HG03521 (cell line): ENCODE measurements at regions not wholly inside any gene's neighbourhood (a gene's known extent, or its start where the extent isn't known, plus 50 kb on each side); places are given as distances from the start of the nearest gene placed in this dataset.

Source experiments
- ATAC-seq: cut with Tn5 transposase; IDR thresholded peaks from one replicate; pipeline ENCODE4 v1.9.1; 2021; ENCODE audit warnings: mild to moderate bottlenecking, moderate library complexity; ENCODE audit not compliant: unreplicated experiment

- ATAC-seq: no peak
These were observed 53.7 kb upstream of the SMAD1 start for GRCh38 chr4:145427991-145428390.

DNA sequence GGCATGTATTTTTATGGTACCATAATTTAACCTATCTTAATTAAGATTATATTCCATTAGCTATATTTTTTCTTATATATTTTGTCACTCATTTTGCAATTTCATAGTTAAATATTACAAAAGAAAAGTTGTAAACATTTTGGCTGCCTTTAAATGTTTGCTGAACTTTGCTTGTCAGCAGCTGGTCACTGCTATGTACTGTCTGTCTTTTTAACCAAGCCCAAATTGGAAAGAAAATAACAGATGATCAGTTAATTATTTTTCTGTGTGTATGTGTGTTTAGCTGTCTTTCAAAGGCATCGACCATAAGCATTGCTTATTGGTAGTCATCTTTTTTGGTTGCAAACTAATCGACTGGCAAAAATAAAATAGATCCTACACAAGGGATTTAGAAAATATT is 54.4 kb upstream of the SMAD1 start:
- ATAC-seq: no peak

- ATAC-seq: no peak
These were observed 58.5 kb upstream of the SMAD1 start for GRCh38 chr4:145423017-145423708.

- no peak for ATAC-seq
These were observed 60.9 kb upstream of the SMAD1 start for GRCh38 chr4:145420595-145421214.

DNA sequence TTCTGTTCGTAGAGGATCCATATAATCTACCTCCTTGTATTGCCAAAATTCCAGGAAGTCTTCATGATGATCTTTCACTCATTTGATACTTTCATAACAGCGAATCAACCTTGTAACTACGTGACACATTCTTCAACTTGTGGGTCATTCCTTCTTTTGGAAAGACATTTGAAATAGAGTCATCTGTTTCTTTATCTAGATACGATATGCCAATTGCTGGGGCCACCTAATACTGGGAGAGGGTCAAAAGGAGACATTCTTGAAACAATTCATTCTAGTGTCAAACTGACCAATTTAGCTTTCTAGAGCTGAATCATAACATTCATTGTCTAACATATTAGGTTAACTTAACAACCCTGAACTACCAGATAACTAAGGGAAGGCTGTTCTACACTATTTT is 62.9 kb upstream of the SMAD1 start:
- no peak for ATAC-seq

DNA sequence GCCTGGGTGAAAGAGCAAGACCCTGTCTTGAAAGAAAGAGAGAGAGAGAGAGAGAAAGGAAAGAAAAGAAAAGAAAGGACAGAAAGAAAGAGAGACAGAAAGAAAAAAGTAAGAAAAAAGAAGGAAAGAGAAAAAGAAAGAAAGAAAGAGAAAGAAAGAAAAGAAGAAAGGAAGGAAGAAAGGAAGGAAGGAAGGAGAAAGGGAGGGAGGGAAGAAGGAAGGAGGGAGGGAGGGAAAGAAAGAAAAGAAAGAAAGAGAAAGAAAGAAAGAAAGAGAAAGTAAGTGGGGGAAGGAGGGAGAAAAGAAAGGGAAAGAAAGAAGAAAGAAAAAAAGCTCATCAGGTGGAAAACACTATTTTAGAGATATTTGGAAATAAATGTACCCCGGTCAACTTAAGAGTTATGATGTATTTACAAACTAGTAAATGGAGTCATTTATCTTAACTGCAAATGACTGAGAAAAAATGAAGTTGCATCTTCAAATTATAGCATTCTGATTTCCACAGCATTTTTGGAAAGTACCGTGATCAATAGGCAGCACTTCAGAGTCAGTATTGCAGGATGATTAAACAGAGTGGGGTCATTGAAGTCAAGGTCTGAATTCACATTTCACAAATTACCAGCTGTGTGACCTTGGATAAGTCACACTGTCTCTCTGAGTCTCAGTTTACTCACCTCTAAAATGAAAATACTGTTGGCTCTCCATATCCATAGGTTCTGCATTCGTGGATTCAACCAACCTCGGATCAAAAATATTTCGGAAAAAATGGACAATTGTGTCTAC is 64.1 kb upstream of the SMAD1 start:
- no peak for ATAC-seq

GRCh38 chr4:145414841-145415240 is 66.8 kb upstream of the SMAD1 start:
- no peak for ATAC-seq

- ATAC-seq: no peak
These were observed 67.4 kb upstream of the SMAD1 start for GRCh38 chr4:145414226-145414625.

GRCh38 chr4:145406970-145407369 is 74.7 kb upstream of the SMAD1 start:
- ATAC-seq: no peak

DNA sequence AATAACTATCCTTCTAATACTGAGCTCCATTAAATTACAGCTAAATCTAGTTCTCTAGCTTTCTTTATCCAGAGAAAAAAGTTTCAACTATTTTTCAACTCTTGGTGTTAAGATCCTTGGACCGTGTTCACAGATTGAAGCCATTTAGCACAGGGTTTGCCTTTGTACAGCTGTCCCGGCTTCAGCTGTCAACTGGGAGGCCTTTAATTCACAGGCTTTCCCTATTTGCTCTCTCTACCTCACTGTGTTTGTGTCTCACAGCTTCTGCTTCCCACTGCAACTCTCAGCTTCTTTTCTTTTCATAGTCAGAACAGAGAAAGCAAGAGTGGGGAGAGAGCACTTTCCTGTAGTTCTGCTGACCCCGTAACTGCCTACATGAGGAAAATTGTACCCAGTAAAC is 76.9 kb upstream of the SMAD1 start:
- ATAC-seq: no peak

- ATAC-seq: no peak
These were observed 85.1 kb upstream of the SMAD1 start for GRCh38 chr4:145396581-145396980.

GRCh38 chr4:145390571-145390970 is 91.1 kb upstream of the SMAD1 start:
- ATAC-seq: no peak

DNA sequence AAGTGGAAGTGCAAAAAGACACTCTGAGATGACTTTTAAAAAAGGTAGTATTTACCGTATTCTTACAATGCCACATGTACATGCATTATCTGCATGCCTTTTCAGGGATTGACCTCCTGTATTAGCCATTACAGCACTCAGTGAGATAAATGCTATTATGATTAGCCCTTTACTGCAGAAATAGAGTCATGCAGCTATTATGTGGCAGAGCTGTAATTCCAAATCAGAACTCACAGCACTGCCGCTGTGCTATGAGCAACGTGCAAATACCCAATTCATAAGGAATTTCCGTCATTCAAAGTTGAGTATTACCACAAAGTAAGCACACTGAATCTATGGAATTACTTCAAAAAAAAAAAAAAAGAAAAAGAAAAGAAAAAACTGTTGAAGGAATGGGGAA is 92.1 kb upstream of the SMAD1 start:
- ATAC-seq: no peak

DNA sequence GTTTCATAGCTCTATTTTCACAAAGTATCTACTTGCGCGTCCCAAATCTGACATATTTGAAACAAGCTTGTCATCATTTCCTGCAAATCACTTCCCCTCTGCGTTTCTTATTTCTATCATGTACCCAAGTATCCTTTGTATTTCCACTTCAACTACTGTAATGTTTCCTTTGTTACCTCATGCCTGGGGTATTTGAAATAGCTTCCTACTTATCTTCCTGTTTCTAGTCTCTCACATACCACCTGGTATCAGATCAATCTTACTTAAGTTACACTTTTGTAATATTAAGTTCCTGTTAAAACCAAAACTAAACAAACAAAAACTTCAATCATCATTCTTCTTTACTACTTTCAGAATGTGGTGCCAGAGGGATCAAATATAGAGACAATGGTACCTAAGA is 93.6 kb upstream of the SMAD1 start:
- no peak for ATAC-seq

DNA sequence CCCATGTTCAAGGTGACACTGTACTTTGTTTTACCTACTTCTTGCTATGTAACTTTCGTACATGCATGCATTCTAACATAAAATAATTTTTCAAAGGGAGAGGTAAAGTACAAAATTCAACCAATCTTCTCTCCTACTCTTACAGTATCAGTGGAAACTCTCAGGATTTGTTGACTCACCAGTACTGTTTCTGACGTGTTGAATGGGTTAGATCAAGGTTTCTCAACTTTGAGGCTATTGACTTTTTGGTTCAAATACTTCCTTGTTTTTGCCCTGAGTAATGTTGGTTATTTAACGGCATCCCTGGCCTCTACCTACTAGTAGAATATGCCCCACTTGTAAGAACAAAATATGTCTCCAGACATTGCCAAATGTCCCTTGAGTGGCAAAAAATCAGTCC is 94.6 kb upstream of the SMAD1 start:
- ATAC-seq: no peak

DNA sequence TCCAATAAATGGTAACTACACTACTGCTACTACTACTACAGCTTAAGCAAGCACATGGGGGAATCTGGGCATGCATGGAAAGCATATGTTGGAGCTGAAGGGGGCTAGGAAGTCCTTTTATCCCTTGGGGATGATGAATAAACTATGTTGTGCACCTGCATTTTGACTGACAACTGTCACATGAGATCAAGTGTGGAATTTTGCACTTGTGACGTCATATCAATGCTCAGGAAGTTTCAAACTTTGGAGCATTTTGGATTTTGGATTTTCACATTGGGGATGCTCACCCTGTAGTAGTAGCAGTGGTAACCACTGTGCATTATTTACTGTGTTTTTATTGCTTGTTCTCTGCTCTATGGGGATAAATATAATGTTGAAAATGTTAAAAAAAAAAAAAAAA is 100.5 kb upstream of the SMAD1 start:
- ATAC-seq: no peak

- no peak for ATAC-seq
These were observed 101.5 kb upstream of the SMAD1 start for GRCh38 chr4:145380123-145380522.

DNA sequence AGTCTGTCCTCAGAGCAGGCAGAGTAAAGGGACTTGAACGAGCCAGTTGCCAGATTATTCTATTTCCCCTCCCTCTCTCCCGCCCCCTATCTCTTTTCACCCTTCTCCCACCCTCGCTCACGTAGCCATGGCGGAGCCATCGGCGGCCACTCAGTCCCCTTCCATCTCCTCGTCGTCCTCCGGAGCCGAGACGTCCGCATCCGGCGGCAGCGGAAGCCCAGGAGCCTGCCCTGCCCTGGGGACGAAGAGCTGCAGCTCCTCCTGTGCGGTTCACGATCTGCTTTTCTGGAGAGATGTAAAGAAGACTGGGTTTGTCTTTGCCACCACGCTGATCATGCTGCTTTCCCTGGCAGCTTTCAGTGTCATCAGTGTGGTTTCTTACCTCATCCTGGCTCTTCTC is 106.2 kb upstream of the SMAD1 start:
- no peak for ATAC-seq

DNA sequence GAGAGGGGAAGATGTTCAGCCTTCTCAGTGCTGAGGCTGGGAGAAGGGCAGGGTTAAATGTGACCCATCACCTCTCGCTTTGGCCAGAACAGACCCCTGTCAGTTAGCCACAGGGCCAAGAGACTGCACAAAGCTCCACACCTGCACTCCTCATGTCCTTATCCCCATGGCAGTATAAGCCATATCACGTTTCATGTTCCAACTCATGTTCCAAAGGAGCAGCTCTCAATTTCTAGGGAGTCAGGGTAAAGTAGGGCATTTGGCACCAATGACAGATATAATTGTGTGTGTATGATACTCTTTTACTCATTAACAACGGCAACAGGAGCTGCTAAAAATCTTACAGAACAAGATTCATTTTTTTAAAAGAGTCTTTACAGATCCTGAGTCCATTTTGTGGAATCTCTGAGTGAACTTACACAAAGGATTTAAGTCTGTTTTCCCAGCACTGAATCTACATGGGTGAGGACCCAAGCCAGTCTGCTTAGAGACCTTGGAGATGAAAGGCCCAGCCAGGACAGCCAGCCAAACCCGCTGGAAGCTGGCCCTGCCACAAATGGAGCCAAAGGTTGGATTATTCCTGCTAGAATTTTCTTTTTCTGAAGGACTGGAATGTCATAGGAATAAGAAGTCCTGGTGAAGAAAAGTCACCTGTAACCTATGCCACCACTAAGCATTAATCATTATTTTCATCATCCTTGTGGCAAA is 129.1 kb upstream of the SMAD1 start:
- ATAC-seq: no peak

GRCh38 chr4:145351922-145352321 is 129.7 kb upstream of the SMAD1 start:
- ATAC-seq: no peak

DNA sequence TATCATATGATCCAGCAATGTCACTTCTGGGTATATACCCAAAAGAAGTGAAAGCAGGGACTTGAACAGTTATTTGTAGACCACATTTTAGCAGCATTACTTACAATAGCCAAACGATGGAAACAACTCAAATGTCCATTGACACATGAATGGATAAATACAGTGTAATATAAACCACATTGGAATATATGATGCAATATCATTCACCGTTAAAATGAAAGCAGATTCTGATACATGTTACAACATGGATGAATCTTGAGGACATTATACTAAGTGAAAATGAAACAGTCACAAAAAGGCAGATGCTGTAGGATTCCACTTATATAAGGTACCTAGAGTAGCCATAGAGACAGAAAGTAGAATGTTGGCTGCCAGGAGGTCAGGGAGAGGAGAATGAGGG is 130.5 kb upstream of the SMAD1 start:
- ATAC-seq: no peak

DNA sequence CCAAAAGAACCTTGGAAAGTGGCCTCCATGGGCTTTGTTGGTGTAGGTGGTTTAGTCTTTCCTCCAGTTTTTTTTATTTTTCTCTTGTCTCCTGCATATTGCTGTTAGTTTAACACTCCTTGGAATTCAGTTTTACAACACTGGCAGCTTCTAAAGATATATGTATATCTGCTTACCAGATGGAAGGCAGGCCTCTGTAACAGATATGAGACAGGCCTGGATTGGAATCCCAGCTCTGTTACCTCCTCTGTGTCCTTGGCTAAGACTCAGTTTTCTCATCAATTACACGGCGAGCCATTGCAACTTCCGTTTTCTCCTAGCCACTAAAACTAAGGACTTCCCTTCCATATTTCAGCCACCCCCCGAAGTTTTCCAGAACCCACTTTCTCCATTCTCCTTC is 133.4 kb upstream of the SMAD1 start:
- ATAC-seq: no peak
